Coronary artery (tissue), 2 donors: ENCODE measurements at regions not wholly inside any gene's neighbourhood (a gene's known extent, or its start where the extent isn't known, plus 50 kb on each side); places are given as distances from the start of the nearest gene placed in this dataset.
A peak's percentile ranks its signal among the peaks of the same experiment; 100 is the strongest.

Experiments used
- DNase-seq: peaks from one replicate; pipeline ENCODE4 v3.0.0-alpha.2; 2017; ENCODE audit warnings: low spot score
- H3K27ac ChIP-seq, 2 donors: fragments of 200-600 bp; sonication (generic); one replicate each; pipeline ENCODE4 v1.5.1; 2016 to 2019
- H3K4me3 ChIP-seq: fragments of 200-600 bp; sonication (generic); 2 replicates; pipeline ENCODE4 v1.5.1; 2016; ENCODE audit warnings: mild to moderate bottlenecking, moderate library complexity
- TF ChIP-seq, protein P1 (sequence below): fragments of 200-600 bp; sonication (generic); IDR thresholded peaks from one replicate; pipeline ENCODE4 v1.5.1; 2019; ENCODE audit warnings: antibody characterized with exemption

DNA sequence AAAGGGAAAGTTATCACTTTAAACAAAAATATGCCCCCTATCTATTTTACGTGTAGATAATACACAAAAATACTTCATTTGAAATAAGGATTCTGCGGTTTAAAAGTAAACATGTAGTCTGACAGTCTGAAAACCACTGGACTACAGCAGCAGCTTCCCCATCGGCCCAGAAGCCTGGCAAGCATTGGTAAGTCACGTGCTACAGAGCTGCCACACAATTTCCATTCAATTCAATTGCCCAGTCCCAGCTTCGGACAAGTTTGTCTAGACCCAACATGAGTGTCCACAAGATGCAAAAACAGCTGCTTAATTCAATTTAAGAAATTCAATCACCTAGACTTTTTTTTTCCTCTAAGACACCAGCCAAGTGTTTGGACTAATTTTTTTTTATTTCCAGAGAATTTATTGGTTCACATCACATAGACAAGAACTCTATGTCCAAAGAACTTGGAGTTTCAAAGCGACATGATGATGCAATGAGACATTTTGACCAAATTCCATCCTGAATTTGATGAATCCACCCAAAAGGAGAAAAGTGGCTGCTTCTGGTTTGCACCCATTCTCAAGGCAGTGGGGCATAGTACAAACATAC lies 458.9 kb downstream of the COG6 start:
- no peak for DNase-seq
- Histone ChIP-seq H3K27ac (peak overlapping the region in 1 of 2 donors; percentile 63), H3K4me3 (no peak overlapping the region)
- TF ChIP-seq, protein P1, sequence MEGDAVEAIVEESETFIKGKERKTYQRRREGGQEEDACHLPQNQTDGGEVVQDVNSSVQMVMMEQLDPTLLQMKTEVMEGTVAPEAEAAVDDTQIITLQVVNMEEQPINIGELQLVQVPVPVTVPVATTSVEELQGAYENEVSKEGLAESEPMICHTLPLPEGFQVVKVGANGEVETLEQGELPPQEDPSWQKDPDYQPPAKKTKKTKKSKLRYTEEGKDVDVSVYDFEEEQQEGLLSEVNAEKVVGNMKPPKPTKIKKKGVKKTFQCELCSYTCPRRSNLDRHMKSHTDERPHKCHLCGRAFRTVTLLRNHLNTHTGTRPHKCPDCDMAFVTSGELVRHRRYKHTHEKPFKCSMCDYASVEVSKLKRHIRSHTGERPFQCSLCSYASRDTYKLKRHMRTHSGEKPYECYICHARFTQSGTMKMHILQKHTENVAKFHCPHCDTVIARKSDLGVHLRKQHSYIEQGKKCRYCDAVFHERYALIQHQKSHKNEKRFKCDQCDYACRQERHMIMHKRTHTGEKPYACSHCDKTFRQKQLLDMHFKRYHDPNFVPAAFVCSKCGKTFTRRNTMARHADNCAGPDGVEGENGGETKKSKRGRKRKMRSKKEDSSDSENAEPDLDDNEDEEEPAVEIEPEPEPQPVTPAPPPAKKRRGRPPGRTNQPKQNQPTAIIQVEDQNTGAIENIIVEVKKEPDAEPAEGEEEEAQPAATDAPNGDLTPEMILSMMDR: no peak

DNA sequence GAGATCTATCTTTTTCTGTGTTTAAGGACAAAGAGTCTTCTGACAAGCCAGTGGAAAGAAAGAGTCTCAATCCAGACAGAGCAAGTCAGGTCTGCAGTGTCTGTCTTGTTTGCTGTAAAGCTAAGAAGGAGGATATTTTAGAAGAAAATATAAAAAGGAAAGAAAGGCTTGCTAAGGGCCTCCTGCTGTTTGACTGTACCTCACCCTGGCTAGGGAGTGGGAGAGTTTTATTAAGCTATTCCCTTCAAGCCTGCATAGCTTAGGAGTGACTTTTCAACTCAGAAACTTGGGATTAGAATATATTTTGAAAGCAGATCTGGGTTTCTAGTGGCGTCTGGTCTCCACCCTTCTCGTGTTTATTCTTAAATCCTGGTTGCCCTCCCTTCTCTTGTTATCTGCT lies 460.0 kb downstream of the COG6 start:
- no peak for DNase-seq
- TF ChIP-seq, protein P1: no peak
- H3K27ac ChIP-seq: peak overlapping the region; percentile 24 to 63

DNA sequence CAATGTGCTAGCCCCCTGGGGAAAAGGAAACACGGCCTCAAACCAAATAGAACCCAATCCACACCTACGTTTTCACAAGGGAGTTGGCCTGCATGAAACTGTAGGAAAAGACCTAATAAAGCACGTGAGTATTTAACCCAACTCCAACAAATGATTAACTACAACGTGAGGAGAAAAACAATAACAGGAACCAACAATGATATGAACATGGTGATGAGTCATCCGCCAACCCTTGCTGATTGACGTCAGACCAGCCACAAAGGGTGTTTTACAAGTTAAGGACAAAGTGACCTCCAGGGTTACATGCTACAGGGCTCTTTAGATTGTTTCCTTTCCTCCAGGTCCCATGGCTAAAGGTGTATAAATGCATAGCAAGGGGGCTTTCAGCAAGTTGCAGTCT lies 460.5 kb downstream of the COG6 start:
- Histone ChIP-seq H3K4me3 (no peak overlapping the region), H3K27ac (peak overlapping the region; percentile 24 to 63)
- TF ChIP-seq, protein P1: no peak
- DNase-seq: no peak

More for the DNA sequence above, 460.0 kb downstream of the COG6 start:
- no peak overlapping the region for H3K4me3 ChIP-seq

DNA sequence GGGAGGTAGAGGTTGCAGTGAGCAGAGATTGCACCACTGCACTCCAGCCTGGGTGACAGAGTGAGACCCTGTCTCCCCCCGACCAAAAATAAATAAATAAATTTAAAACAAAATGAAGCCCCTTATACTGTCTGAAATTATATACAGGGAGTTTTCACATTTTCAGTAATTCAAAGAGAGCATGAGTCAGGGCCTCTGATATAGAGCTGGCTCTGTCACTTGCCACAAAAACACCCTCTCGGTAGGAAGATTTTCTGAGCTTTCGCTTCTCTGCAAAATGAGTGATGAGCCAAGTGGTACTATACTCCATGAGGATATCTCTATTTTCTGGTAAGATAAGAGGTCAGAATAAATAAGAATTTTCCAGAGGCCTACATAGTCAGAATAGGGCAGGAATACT lies 462.9 kb downstream of the COG6 start:
- Histone ChIP-seq H3K4me3 (no peak overlapping the region), H3K27ac (no peak overlapping the region)
- TF ChIP-seq, protein P1: no peak
- no peak for DNase-seq

DNA sequence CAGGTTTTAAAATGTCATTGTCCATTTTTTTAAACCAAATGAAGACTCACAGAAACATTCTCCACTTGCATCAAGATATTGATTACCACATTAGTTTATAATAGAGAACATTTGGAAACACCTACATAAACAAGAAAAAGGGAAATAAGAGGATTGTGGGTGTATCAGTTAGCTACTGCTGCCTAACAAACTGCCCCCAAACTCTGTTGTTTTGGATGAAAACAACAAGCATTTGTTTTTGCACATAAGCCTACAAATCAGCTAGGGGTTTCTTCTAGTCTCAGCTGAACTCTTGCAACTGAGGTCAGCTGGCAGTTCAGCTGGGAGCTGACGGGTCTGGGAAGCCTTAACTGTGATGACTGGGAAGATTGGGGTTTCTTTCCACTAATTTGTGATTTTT lies 464.4 kb downstream of the COG6 start:
- Histone ChIP-seq H3K27ac (peak overlapping the region in 1 of 2 donors; percentile 65), H3K4me3 (no peak overlapping the region)
- TF ChIP-seq, protein P1: no peak
- DNase-seq: no peak

DNA sequence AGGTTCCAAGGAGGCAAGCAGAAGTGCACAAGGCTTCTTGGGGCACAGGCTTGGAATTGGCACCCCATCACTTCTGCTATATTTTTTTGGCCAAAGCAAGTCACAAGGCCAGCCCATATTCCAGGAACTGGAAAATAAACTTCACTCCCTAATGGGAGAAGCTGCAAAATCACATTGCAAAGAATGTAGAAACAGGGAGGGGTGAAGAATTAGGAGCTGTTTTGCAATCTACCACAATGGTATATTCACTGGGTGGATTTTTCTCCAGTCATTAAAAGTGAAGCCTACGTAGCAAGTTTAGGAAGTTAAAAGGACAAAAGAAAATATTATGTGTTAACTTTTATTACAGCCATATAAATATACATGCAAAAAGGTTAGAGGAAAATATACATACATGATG lies 464.8 kb downstream of the COG6 start:
- H3K27ac ChIP-seq: peak overlapping the region in 1 of 2 donors; percentile 65
- DNase-seq: no peak
- TF ChIP-seq, protein P1: no peak
- H3K4me3 ChIP-seq: no peak overlapping the region

DNA sequence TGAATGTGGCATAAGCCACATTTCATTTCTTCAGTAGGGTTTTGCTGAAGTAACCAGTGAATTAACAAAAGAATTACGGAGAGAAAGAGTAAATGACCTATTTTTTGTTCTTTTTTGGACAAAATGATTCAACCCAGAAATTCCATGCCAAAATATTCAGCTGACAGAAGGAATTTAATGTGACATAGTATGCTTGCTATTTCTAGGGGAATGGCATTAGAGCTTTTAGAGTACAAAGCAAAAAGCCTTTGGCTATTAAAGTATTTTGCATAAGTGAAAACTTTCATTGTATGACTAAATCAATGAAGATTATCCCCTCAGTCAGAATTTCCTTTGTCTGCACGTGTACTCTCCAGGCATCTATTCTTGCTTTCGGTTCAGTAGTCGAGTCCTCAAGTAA lies 465.3 kb downstream of the COG6 start:
- TF ChIP-seq, protein P1: no peak
- Histone ChIP-seq H3K27ac (peak overlapping the region; percentile 54 to 65), H3K4me3 (no peak overlapping the region)
- no peak for DNase-seq
